NT2/D1 (cell line): ENCODE measurements at regions not wholly inside any gene's neighbourhood (a gene's known extent, or its start where the extent isn't known, plus 50 kb on each side); places are given as distances from the start of the nearest gene placed in this dataset.

Experiments used
- SUZ12 ChIP-seq: IDR thresholded peaks from 2 replicates; pipeline ENCODE4 v1.6.1; 2011; ENCODE audit not compliant: insufficient read length, insufficient read depth; ENCODE audit errors: extremely low read depth
- ZNF274 ChIP-seq: IDR thresholded peaks from 2 replicates; pipeline ENCODE4 v1.6.1; 2011; ENCODE audit warnings: mild to moderate bottlenecking, low read depth, low read length

DNA sequence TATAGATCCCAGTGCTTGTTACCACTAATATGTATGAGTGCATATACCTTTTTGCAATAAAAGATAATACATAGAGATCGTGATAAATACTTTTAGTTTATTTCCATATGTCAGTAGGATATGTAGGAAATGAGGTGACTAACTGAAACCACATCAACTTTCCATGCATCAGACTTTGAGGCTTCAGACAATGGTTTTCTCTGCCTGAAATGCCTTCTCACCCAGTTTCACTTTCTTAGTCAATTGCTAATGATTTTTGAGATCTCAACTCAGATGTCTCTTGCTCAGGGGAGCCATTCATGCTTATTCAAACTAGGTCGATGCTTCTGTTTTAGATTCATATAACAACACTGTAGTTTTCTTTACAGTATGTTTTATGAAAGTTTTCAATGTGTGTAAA is 626.6 kb upstream of the ADGRB3 start:
- no peak for TF ChIP-seq SUZ12
- TF ChIP-seq ZNF274: no peak
